Umbilical cord (tissue), 1 donor: ENCODE measurements at regions not wholly inside any gene's neighbourhood (a gene's known extent, or its start where the extent isn't known, plus 50 kb on each side); places are given as distances from the start of the nearest gene placed in this dataset.

Experiments
- DNase-seq: peaks from one replicate; pipeline ENCODE4 v3.0.0-alpha.2; 2015; ENCODE audit warnings: low spot score

DNA sequence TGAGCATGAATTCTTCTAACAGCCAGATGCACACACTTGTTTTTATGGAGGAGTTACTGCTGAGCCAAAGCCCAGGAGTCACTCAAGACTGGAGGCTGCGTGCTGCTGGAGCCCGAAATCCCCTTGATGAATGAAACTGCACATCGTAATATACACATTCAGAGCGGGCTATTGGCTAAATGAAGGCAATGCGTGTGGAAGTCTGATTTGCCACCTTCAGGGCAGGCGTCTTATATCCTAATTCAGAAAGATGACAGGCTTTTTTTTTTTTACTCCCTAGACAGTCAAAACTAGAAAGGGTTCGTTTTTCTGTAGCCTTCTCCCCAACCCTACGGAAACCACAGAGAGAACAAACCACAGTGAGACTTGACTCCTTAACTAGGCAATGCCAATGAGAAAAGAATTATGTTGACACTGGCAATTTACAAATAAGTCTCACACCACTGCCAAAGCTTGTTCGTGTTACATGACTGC, 227.2 kb upstream of the KLF14 start:
- DNase-seq, result no peak

DNA sequence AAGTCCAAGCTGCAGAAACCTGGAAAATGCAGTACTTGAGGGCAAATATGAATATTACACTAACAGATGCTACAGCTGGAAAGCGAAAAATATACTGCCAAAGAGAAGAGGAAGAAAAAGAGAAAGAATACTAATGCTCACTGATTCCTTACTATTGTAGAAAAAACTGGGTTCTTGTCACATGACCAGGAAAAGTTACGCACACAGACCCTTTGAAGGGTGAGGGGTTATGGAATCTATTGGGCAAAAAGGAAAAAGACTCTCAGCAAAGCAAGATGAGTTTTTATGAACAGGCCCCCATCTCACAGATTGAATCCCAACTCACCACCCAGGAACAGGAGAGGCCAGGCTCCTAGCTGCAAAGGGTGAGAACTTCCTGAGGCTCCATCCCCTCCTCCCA, 228.1 kb upstream of the KLF14 start:
- no peak for DNase-seq

DNA sequence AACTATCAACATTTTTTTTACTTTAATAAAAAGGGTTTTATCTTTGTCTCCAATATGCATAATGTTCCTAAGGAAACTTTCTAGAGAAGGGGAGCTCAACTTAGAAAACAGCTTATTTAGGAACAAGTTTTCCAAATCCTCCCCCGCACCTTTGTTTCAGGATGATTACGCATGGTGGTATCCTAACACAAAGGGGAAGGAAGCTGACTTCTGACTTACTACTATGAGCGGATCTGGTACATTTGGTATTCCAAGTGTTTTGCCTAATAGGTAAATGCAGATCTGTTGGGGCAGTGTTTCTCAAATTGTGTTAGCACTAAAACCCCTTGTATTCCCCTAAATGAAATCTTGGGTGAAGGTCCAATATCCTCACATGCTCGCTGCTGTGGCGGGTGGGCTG, 229.3 kb upstream of the KLF14 start:
- DNase-seq, result no peak

DNA sequence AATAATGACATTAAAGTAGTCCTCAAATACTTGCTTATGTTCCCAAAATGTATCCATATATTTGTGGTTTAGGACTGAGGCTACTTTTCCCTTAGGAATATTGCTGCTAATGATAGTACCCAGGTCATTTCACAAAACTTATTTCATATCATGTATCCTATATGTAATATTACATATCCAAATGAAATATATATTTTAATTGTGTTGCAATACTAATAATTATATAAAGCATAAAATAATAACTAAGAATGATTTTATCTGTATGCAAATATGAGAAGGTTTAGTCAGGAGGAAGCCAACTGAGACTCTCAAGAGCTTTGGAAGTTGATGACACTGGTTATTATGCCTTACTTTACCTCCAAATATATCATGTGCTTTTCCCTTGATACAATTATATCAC, 231.5 kb upstream of the KLF14 start:
- no peak for DNase-seq

DNA sequence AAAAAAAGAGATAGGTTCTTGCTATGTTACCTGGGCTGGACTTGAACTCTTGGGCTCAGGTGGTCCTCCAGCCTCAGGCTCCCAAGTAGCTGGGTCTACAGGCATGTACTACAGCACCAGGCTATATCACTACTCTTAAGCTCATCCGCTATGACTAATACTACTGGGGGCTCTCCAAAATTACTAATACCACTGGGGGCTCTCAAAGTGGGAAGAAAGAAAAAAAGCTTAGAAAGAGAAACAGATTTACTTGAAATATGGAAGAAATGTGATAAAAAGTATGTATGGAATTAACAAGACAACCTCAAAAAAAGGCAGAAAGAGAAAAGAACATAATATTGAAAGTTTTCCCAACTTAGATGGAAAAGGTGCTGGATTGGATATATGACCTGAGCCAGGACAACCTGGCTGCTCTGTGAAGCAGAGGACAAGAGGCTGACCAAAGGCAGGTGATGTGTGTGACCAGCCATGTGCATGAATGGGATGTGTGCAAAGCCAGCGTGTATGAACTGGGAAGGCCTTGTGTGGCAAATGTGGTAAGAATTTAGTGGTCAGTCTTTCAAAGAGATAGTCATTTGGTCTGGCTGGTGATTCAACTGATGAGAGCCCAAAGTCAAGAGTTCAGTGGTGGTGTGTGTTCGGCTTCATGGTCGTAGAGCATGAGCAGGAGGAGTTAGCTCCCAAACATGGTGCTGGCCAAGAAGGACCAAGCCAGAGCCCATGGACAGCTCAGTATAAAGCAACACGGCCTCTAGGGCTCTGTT, 232.4 kb upstream of the KLF14 start:
- no peak for DNase-seq

DNA sequence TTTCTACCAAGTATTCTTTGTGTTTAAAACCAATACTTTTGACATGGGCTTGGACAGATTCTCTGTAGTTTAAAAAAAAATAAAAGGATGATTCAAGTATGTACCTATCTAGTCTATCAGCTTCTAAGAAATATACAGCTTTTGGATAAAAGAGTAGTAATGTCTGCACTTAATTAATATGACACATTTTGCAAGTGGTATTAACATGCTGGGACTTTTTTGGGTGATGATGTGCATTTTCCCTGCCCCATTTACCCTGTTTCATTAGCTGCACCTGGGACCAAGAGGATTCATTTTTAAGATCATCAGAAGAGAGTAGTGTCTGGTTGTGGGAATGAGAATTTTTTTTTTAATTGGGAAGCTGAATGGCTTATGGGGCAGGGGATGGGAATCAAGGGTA, 236.2 kb upstream of the KLF14 start:
- no peak for DNase-seq

DNA sequence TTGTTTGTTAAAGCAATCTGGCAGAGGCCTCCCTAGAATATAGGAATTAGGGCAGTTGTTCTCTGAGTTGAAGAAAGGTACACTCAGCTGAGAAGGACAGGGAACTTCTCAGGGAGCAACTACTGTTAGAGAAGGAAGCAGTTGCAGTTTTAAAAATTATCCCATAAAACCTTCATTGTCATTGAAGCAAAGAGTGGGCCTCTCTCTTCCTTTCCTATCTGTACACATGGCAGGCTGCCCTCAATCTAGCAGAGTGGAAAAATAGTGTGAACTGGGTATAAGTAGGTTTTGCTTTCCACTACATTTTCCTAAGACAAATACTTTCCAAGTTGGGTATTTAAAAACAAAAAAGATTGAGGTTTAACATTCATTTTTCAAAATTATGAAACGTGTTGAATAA, 236.7 kb upstream of the KLF14 start:
- DNase-seq, result peak; percentile 58

DNA sequence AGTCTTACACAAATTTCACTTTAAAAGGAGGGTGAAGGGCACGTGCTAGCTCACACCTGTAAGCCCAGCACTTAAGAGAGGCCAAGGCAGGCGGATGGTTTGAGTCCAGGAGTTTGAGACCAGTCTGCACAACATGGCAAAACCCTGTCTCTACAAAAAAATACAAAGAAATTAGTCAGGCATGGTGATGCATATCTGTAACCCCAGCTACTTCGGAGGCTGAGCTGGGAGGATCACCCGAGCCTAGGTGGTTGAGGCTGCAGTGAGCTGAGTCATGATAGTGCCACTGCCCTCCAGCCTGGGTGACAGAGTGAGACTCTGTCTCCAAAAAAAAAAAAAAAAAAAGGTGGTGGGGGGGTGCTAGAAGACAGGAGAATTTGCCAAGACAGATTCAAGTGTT, 237.3 kb upstream of the KLF14 start:
- no peak for DNase-seq

DNA sequence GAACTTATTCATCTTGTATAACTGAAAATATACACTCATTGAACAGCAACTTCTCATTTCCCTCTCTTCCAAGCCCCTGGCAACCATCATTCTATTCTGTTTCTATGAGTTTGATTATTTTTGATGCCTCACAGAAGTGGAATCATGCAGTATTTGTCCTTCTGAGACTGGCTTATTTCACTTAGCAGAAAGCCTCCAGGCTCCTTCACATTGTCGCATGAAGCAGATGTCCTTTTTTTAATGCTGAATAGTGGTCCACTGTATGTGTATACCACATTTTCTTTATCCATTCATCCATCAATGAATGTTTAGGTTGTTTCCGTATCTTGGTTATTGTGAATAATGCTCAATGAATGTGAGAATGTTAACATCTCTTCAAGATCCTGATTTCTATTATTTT, 238.2 kb upstream of the KLF14 start:
- DNase-seq, result no peak

DNA sequence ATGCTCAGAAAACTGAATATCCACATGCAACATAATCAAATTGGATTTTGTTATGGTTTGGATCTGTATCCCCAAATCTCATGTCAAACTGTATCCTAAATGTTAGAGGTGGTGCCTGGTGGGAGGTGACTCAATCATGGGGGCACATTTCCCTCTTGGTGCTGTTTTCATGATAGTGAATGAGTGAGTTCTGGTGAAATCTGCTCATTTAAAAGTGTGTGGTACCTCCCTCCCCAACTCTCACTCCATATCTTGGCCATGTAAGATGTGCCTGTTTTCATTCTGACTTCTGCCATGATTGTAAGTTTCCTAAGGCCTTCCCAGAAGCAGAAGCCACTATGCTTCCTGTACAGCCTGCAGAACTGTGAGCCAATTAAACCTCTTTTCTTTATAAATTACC, 239.6 kb upstream of the KLF14 start:
- DNase-seq, result no peak

DNA sequence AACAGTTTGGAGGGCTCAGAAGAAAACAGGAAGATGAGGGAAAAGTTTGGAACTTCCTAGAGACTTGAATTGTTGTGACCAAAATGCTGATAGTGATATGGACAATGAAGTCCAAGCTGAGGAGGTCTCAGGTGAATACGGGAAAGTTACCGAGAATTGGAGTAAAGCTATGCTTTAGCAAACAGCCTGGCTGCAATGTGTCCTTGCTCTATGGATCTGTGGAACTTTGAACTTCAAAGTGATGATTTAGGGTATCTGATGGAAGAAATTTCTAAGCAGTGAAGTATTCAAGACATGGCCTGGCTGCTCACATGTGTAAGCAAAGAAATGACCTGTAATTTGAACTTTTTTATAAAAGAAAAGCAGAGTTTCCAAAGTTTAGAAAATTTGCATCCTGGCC, 240.2 kb upstream of the KLF14 start:
- no peak for DNase-seq

DNA sequence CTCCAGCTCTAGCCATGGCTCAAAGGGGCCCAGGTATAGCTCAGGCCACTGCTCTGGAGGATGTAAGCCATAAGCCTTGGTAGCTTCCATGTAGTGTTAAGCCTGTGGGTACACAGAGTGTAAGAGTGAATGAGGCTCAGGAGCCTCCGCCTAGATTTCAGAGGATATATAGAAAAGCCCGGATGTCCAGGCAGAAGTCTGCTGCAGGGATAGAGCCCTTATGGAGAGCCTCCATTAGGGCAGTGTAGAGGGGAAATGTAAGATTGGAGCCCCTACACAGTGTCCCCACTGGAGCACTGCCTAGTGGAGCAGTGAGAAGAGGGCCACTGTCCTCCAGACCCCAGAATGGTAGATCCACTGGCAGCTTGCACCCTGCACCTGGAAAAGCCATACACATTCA, 240.8 kb upstream of the KLF14 start:
- DNase-seq, result no peak

DNA sequence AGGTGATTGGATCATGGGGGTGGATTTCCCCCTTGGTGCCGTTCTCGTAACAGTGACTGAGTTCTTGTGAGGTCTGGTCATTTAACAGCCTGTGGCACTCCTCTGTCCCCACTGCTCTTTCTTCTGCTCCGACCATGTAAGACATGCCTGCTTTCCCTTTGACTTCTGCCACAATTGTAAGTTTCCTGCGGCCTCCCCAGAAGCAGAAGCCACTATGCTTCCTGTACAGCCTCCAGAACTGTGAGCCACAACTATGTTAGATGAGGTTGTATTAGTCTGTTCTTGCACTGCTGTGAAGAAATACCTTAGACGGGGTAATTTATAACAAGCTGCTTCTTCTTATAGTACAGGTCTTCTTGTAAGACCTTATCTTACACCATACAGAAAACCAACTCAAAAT, 241.7 kb upstream of the KLF14 start:
- no peak for DNase-seq

DNA sequence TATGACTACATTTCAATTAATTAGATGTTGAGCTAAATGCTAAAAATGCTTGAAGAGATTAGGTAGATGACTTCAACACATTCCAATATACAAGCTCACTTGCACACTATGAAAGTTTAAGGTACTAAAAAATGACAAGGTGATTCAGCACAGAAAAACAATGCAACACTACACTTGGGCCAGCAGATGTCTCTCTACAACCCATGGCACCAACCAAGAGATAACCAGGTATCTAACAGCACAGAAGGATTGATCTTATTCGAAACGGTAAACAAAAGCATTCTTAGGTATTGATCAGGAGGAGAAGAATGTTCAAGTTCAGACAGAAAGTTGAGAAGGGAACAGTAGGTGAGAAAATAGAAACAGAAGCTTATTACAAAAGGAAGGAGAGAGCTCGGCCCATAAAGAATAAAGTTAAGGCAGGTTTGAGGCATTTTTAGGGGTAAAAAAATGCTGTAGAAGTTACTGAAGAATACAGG, 248.2 kb upstream of the KLF14 start:
- DNase-seq, result peak; percentile 19

DNA sequence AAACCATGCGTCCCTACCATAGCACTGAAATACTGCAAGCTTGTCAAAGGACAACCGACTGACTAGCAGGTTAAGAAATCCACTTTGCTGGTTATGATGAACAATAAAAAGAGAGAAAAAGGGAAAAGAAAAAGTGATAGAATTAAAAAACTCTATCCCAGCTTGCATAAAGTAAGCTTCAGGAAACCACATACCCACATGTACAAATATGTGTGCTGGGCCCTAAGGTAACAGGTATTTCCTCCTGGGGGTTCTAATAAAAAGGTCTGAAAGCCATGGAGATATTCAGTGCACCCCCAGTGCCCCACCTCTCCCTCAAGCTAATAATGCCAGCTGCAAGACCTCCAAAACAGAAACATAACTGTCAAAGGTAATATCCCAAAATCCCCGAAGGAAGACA, 248.6 kb upstream of the KLF14 start:
- no peak for DNase-seq

DNA sequence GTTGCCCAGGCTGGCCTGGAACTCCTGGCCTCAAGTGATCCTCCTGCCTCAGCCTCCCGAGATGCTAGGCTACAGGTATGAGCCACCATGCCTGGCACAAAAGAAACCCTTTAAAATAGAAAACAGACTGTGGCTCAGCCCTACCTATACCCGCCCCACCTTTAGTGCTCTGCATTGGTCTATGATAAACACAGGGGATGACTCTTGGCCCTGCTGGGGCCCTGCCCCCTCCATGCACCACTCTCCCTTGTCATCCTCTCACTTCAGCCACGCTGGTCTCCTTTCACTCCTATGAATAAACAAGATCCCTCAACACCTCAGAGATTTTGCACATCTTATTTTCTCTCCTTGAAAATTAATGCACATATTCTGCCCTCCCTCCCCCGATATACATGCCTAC, 251.4 kb upstream of the KLF14 start:
- DNase-seq, result no peak

DNA sequence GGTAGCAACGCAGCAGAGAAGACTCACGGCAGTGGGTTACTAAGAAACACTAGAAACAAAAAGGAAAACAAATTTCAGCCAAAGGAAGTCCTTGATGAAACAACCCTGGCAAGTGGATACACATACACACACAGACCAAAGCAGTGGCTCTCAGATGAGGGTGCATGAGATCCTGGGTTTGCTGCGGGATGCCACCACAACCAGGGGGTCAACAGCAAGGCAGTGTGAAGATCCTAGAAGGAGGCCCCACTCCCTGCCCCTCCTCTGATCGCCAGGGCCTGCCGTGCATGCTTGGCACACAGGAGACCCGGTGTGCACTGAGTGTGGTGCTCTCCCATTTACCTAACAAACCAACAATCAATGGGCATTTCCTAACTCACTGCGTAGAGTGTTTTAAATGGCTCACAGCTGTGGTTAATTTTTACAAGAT, 252.3 kb upstream of the KLF14 start:
- no peak for DNase-seq

DNA sequence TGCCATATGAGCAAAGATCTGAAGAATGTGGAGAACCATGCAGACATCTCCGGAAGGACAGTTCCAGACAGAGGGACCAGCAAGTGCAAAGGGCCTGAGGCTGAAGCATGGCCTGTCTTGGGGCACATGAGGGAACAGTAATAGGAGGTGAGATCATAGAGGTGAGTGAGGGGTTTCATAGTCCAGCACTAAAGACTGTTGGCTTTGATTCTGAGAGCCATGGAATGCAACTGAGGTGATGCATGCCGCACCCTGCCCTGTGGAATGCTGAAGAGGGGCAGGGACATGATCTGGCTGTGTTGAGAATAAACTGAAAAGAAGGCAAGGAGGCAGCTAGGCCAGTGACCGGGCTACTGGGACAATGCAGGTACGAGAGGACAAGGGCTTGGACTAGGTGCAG, 253.1 kb upstream of the KLF14 start:
- DNase-seq, result no peak

DNA sequence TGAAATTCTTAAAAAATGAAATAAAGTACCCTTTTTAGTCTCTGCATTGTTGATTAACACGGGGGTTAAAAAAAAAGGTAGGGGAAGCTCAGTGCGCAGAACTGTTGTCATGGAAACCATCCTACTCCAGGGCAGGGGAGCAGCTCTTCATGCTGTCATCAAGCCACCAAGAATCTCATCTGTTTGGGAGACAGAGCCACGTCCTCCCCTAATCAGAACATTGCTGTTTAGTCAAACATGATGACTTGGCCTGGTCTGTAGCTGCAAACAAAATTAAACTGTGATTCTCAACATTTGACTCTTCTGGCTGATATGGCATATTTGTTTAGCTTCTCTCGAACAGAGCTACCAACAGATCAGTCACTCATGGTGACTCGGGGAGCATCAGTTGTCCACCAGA, 254.4 kb upstream of the KLF14 start:
- DNase-seq, result no peak

DNA sequence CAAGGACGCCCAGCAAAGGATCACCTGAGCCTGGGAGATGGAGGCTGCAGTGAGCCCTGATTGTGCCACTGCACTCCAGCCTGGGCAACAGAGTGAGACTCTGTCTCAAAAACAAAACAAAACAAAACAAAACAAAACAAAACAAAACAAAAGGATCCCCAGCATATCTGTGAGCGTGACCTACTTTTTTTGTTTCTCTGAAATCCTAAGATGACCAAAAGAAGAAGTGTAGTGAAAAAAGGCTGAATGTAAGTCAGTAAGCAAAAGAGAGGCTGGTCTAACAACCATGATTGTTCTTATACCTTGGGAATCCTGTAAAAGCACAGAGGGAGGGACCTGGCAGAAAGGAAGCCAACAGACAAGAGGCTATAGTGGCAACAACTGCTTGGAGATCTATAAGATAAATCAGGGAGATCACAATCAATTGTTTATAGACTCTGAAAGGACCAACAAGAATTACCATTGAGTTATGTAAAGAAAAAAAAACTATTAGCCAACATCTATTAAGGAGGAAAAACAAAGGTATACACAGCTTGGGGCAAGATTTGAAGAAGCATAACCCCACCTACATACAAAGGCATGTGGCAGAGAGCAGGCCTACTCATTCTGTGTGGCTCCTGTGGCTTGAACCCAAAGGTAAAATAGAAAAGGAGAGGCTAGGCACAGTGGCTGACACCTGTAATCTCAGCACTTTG, 255.2 kb upstream of the KLF14 start:
- no peak for DNase-seq

DNA sequence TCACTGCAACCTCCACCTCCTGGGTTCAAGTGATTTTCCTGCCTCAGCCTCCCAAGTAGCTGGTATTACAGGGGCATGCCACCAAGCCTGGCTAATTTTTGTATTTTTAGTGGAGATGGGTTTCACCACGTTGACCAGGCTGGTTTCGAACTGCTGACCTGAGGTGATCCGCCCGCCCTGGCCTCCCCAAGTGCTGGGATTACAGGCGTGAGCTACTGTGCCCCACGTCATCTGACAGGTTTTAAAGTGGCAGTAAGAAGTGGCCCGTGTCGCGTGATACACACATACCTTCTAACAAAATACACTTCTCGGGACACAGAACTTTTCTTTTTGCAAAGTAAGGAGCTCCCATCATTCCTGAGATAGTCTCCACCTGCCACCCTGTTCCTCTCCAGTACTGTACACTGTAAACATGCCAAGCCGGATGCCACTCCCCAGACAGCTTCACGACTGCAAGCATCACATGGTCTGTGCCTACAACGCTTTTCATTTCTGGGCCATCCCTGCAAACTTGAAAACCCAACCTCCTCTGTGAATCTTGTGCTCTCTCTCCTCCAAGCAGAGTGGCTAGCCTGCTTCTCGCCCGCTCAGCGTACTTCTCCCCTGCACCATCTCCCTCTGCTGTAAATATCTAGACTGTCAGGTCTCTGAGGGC, 256.3 kb upstream of the KLF14 start:
- no peak for DNase-seq

DNA sequence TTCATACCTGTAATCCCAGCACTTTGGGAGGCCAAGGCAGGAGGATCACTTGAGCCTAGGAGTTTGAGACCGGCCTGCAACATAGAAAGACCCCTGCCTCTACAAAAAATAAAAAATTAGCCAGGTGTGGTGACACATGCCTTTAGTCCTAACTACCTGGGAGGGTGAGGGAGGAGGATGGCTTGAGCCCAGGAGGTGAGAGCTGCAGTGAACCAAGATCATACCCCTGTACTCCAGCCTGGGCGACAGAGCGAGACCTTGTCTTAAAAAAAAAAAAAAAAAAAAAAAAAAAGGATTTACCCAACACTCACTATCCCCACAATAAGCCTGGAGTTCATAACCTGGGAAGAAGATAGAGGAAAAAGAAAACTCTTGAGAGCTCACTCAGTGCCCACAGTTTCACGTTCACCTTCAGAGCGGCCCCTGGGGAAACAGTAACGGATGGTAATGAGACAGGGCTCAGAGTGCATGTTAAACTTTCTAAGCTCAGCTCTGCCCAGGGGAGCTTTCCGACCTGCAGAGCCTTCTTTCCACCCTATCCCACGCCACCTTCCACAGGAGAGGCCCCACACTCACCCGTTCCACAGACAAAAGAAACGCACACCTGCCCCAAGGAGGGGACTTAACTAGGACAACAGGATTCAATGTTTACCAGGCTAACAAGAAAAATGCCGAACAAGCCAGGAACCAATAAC, 259.8 kb upstream of the KLF14 start:
- no peak for DNase-seq
